ENCODE measurements at regions not wholly inside any gene's neighbourhood (a gene's known extent, or its start where the extent isn't known, plus 50 kb on each side); places are given as distances from the start of the nearest gene placed in this dataset.

- Histone ChIP-seq H3K27me3 (no peaks in the 10 kb centered on the region), H3K4me3 (no peak overlapping the region), H3K9me3 (no peaks in the 10 kb centered on the region), H3K27ac (no peak overlapping the region), H3K36me3 (no peaks in the 10 kb centered on the region), H3K4me1 (peaks cover 0 to 3% (median 0%) of the 10 kb centered on the region in 12 donors)
- ATAC-seq (no peak), DNase-seq (no peak)
- intact Hi-C loops (cut with DNase I) = no loop called here
- no peak for TF ChIP-seq POLR2A (IDR thresholded peaks at IDR 0.05)
- TF ChIP-seq, protein P1, sequence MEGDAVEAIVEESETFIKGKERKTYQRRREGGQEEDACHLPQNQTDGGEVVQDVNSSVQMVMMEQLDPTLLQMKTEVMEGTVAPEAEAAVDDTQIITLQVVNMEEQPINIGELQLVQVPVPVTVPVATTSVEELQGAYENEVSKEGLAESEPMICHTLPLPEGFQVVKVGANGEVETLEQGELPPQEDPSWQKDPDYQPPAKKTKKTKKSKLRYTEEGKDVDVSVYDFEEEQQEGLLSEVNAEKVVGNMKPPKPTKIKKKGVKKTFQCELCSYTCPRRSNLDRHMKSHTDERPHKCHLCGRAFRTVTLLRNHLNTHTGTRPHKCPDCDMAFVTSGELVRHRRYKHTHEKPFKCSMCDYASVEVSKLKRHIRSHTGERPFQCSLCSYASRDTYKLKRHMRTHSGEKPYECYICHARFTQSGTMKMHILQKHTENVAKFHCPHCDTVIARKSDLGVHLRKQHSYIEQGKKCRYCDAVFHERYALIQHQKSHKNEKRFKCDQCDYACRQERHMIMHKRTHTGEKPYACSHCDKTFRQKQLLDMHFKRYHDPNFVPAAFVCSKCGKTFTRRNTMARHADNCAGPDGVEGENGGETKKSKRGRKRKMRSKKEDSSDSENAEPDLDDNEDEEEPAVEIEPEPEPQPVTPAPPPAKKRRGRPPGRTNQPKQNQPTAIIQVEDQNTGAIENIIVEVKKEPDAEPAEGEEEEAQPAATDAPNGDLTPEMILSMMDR (IDR thresholded peaks at IDR 0.05) = no peak
- 32 to 53% (median 39%) methylated on average over 1 of the region's 1 CpG for WGBS, 4 donors
Measured at GRCh38 chr12:11510671-11511070, 115.3 kb upstream of the PRB2 start.

GRCh38 chr12:11513288-11513687, 117.9 kb upstream of the PRB2 start:
- no peaks in the 10 kb centered on the region for H3K36me3 ChIP-seq
- no peaks in the 10 kb centered on the region for H3K9me3 ChIP-seq
- H3K4me1 ChIP-seq = no peaks in the 10 kb centered on the region
- no peak overlapping the region for H3K4me3 ChIP-seq
- TF ChIP-seq, protein P1 (IDR thresholded peaks at IDR 0.05) = no peak
- no peak for TF ChIP-seq POLR2A (IDR thresholded peaks at IDR 0.05)
- 57 to 78% (median 70%) methylated on average over 4 of the region's 4 CpGs for WGBS, 4 donors
- no peak for DNase-seq
- no peak overlapping the region for H3K27ac ChIP-seq
- intact Hi-C loops (cut with DNase I) = no loop called here
- ATAC-seq = no peak
- H3K27me3 ChIP-seq = no peaks in the 10 kb centered on the region

- DNase-seq = no peak
- no peaks in the 10 kb centered on the region for H3K4me1 ChIP-seq
- no peaks in the 10 kb centered on the region for H3K9me3 ChIP-seq
- H3K27me3 ChIP-seq = no peaks in the 10 kb centered on the region
- intact Hi-C loops (cut with DNase I) = no loop called here
- H3K27ac ChIP-seq = no peak overlapping the region
- H3K36me3 ChIP-seq = no peaks in the 10 kb centered on the region
- no peak for ATAC-seq
- 84 to 91% (median 87%) methylated on average over 6 of the region's 6 CpGs for WGBS, 4 donors
- no peak overlapping the region for H3K4me3 ChIP-seq
- TF ChIP-seq POLR2A (IDR thresholded peaks at IDR 0.05) = no peak
- TF ChIP-seq, protein P1 (IDR thresholded peaks at IDR 0.05) = no peak
Measured at GRCh38 chr12:11517080-11517479, 121.7 kb upstream of the PRB2 start.

GRCh38 chr12:11524446-11524845, 125.0 kb upstream of the ETV6 start:
- intact Hi-C loops (cut with DNase I) = no loop called here
- 45 to 72% (median 56%) methylated on average over 1 of the region's 1 CpG for whole genome bisulfite sequencing, 4 donors
- Histone ChIP-seq H3K27ac (no peak overlapping the region), H3K36me3 (no peaks in the 10 kb centered on the region), H3K27me3 (peaks cover 0 to 6% (median 0%) of the 10 kb centered on the region in 9 donors), H3K9me3 (no peaks in the 10 kb centered on the region), H3K4me1 (no peaks in the 10 kb centered on the region), H3K4me3 (no peak overlapping the region)
- TF ChIP-seq POLR2A (IDR thresholded peaks at IDR 0.05) = no peak
- TF ChIP-seq, protein P1 (IDR thresholded peaks at IDR 0.05) = no peak
- DNase-seq (no peak), ATAC-seq (no peak)
